HUES6 (cell line): ENCODE measurements at regions not wholly inside any gene's neighbourhood (a gene's known extent, or its start where the extent isn't known, plus 50 kb on each side); places are given as distances from the start of the nearest gene placed in this dataset.
A peak's percentile ranks its signal among the peaks of the same experiment; 100 is the strongest.

ENCODE experiments used
- H3K27ac ChIP-seq: 2 replicates; pipeline ENCODE4 v1.7.0; 2013; ENCODE audit warnings: low read depth, mild to moderate bottlenecking, low read length, inconsistent platforms
- H3K27me3 ChIP-seq: 2 replicates; pipeline ENCODE4 v1.6.1; 2013; ENCODE audit warnings: low read length; ENCODE audit not compliant: control insufficient read depth, insufficient read depth
- H3K36me3 ChIP-seq: 2 replicates; pipeline ENCODE4 v1.6.1; 2013; ENCODE audit warnings: low read length; ENCODE audit not compliant: control insufficient read depth, insufficient read depth
- H3K4me1 ChIP-seq: 2 replicates; pipeline ENCODE4 v1.6.1; 2013; ENCODE audit warnings: low read length; ENCODE audit not compliant: control insufficient read depth, insufficient read depth
- H3K4me3 ChIP-seq: 2 replicates; pipeline ENCODE4 v1.5.1; 2013; ENCODE audit warnings: low read depth, low read length
- H3K9ac ChIP-seq: one replicate; pipeline ENCODE4 v1.6.1; 2013; ENCODE audit warnings: mild to moderate bottlenecking, low read length
- H3K9me3 ChIP-seq: 2 replicates; pipeline ENCODE4 v1.6.1; 2013; ENCODE audit warnings: low read depth, low read length; ENCODE audit not compliant: control insufficient read depth, insufficient read depth

- H3K4me1 ChIP-seq: no peaks in the 10 kb centered on the region
- H3K27me3 ChIP-seq: no peaks in the 10 kb centered on the region
- no peaks in the 10 kb centered on the region for H3K36me3 ChIP-seq
- H3K9me3 ChIP-seq: peaks cover 39% of the 10 kb centered on the region
- H3K4me3 ChIP-seq: no peak overlapping the region
- no peak overlapping the region for H3K9ac ChIP-seq
- no peak overlapping the region for H3K27ac ChIP-seq
These were observed 285.7 kb upstream of the GALNT17 start for GRCh38 chr7:70846208-70846607.

GRCh38 chr7:70849580-70850235 lies 282.2 kb upstream of the GALNT17 start:
- no peak overlapping the region for H3K4me3 ChIP-seq
- H3K4me1 ChIP-seq: no peaks in the 10 kb centered on the region
- peak overlapping the region; percentile 48; the same call in 1 of the 2 replicates for H3K27ac ChIP-seq
- H3K27me3 ChIP-seq: no peaks in the 10 kb centered on the region
- no peaks in the 10 kb centered on the region for H3K36me3 ChIP-seq
- no peak overlapping the region for H3K9ac ChIP-seq
- peaks cover 41% of the 10 kb centered on the region for H3K9me3 ChIP-seq

- no peak overlapping the region for H3K9ac ChIP-seq
- H3K9me3 ChIP-seq: peaks cover 28% of the 10 kb centered on the region
- H3K27ac ChIP-seq: no peak overlapping the region
- no peak overlapping the region for H3K4me3 ChIP-seq
- no peaks in the 10 kb centered on the region for H3K36me3 ChIP-seq
- peaks cover 11% of the 10 kb centered on the region for H3K4me1 ChIP-seq
- no peaks in the 10 kb centered on the region for H3K27me3 ChIP-seq
These were observed 276.6 kb upstream of the GALNT17 start for GRCh38 chr7:70855373-70855772.

- Histone ChIP-seq H3K27ac (peak overlapping the region; percentile 79), H3K4me1 (peaks cover 11% of the 10 kb centered on the region), H3K9ac (peak overlapping the region; percentile 56), H3K27me3 (no peaks in the 10 kb centered on the region), H3K4me3 (no peak overlapping the region), H3K36me3 (no peaks in the 10 kb centered on the region), H3K9me3 (peaks cover 23% of the 10 kb centered on the region)
These were observed 274.9 kb upstream of the GALNT17 start for GRCh38 chr7:70856901-70857630.

GRCh38 chr7:70857793-70858545 lies 274.0 kb upstream of the GALNT17 start:
- no peaks in the 10 kb centered on the region for H3K27me3 ChIP-seq
- H3K9ac ChIP-seq: peak overlapping the region; percentile 57
- H3K27ac ChIP-seq: peak overlapping the region; percentile 83
- H3K4me3 ChIP-seq: no peak overlapping the region
- no peaks in the 10 kb centered on the region for H3K36me3 ChIP-seq
- H3K4me1 ChIP-seq: peaks cover 11% of the 10 kb centered on the region
- peaks cover 23% of the 10 kb centered on the region for H3K9me3 ChIP-seq

- Histone ChIP-seq H3K4me1 (no peaks in the 10 kb centered on the region), H3K36me3 (no peaks in the 10 kb centered on the region), H3K9me3 (peaks cover 8% of the 10 kb centered on the region; the same call in 1 of the 2 replicates), H3K9ac (no peak overlapping the region), H3K4me3 (no peak overlapping the region), H3K27me3 (no peaks in the 10 kb centered on the region), H3K27ac (no peak overlapping the region)
These were observed 264.4 kb upstream of the GALNT17 start for GRCh38 chr7:70867513-70867912.

GRCh38 chr7:70870349-70870748 lies 261.6 kb upstream of the GALNT17 start:
- Histone ChIP-seq H3K9me3 (0 out of 2 replicates have a peak, but pooled peaks cover 3% of the 10 kb centered on the region), H3K36me3 (no peaks in the 10 kb centered on the region), H3K9ac (no peak overlapping the region), H3K4me1 (no peaks in the 10 kb centered on the region), H3K27ac (no peak overlapping the region), H3K27me3 (no peaks in the 10 kb centered on the region), H3K4me3 (no peak overlapping the region)

GRCh38 chr7:70872188-70872587 lies 259.8 kb upstream of the GALNT17 start:
- Histone ChIP-seq H3K4me3 (no peak overlapping the region), H3K27me3 (no peaks in the 10 kb centered on the region), H3K9ac (no peak overlapping the region), H3K36me3 (no peaks in the 10 kb centered on the region), H3K9me3 (no peaks in the 10 kb centered on the region), H3K4me1 (no peaks in the 10 kb centered on the region), H3K27ac (no peak overlapping the region)

GRCh38 chr7:70881167-70881847 lies 250.6 kb upstream of the GALNT17 start:
- Histone ChIP-seq H3K4me3 (no peak overlapping the region), H3K27ac (no peak overlapping the region), H3K9me3 (peaks cover 8% of the 10 kb centered on the region), H3K27me3 (no peaks in the 10 kb centered on the region), H3K4me1 (peaks cover 19% of the 10 kb centered on the region), H3K36me3 (no peaks in the 10 kb centered on the region), H3K9ac (no peak overlapping the region)

- Histone ChIP-seq H3K4me1 (peaks cover 24% of the 10 kb centered on the region), H3K9ac (peak overlapping the region; percentile 9), H3K36me3 (no peaks in the 10 kb centered on the region), H3K27me3 (no peaks in the 10 kb centered on the region), H3K9me3 (peaks cover 15% of the 10 kb centered on the region), H3K4me3 (no peak overlapping the region), H3K27ac (peak overlapping the region; percentile 27; the same call in 1 of the 2 replicates)
These were observed 248.0 kb upstream of the GALNT17 start for GRCh38 chr7:70883750-70884439.
